Keratinocyte (primary cell): ENCODE measurements at regions not wholly inside any gene's neighbourhood (a gene's known extent, or its start where the extent isn't known, plus 50 kb on each side); places are given as distances from the start of the nearest gene placed in this dataset.

Experiments
- DNase-seq: peaks from one replicate; pipeline ENCODE4 v3.0.0-alpha.2; 2011; ENCODE audit warnings: low read depth, missing footprints, low spot score
- FAIRE-seq: peaks from 2 replicates; lab custom pipeline; 2011; peaks lifted over from hg19 to GRCh38; lab: Jason Lieb, UNC
- H2AFZ ChIP-seq: 2 replicates; pipeline ENCODE4 v1.6.0; 2012; ENCODE audit warnings: low read length, control low read depth, inconsistent platforms; ENCODE audit not compliant: control insufficient read depth
- H3K27ac ChIP-seq: 2 replicates; pipeline ENCODE4 v1.5.1; 2011; ENCODE audit warnings: low read length; ENCODE audit not compliant: control insufficient read depth, insufficient read depth
- H3K27me3 ChIP-seq: 3 replicates; pipeline ENCODE4 v1.6.0; 2011; ENCODE audit warnings: low read length; ENCODE audit not compliant: control insufficient read depth, insufficient read depth; ENCODE audit errors: extremely low read depth
- H3K36me3 ChIP-seq, 2 experiments: 2 replicates in 1 of 2; 3 replicates in 1 of 2; pipeline ENCODE4 v1.5.1; 2011; ENCODE audit warnings: low read length in 2 of 2, mild to moderate bottlenecking in 1 of 2; ENCODE audit not compliant: control insufficient read depth in 2 of 2, insufficient read depth in 2 of 2; ENCODE audit errors: extremely low read depth in 1 of 2
- H3K4me1 ChIP-seq: 3 replicates; pipeline ENCODE4 v1.5.1; 2011; ENCODE audit warnings: low read length; ENCODE audit not compliant: control insufficient read depth, insufficient read depth; ENCODE audit errors: extremely low read depth
- H3K4me2 ChIP-seq: 3 replicates; pipeline ENCODE4 v1.6.0; 2011; ENCODE audit warnings: low read depth, low read length; ENCODE audit not compliant: control insufficient read depth, insufficient read depth; ENCODE audit errors: extremely low read depth
- H3K4me3 ChIP-seq, 3 experiments: fragments of 200-600 bp in 1 of 3; sonication (generic) in 1 of 3; 2 replicates in 2 of 3; 3 replicates in 1 of 3; pipeline ENCODE4 v1.5.1; 2011 to 2016; ENCODE audit warnings: low read length in 3 of 3, mild to moderate bottlenecking in 3 of 3, control low read depth in 2 of 3, inconsistent platforms in 1 of 3, low read depth in 1 of 3, mixed read lengths in 1 of 3, mixed run types in 1 of 3, moderate library complexity in 1 of 3; ENCODE audit not compliant: control insufficient read depth in 2 of 3, insufficient read depth in 2 of 3; ENCODE audit errors: extremely low read depth in 1 of 3
- H3K79me2 ChIP-seq: 2 replicates; pipeline ENCODE4 v1.6.0; 2012; ENCODE audit warnings: low read length; ENCODE audit not compliant: control insufficient read depth, insufficient read depth
- H3K9ac ChIP-seq: 3 replicates; pipeline ENCODE4 v1.6.0; 2011; ENCODE audit warnings: low read length; ENCODE audit not compliant: control insufficient read depth, insufficient read depth; ENCODE audit errors: extremely low read depth
- H3K9me1 ChIP-seq: 3 replicates; pipeline ENCODE4 v1.6.0; 2011; ENCODE audit warnings: low read length; ENCODE audit not compliant: control insufficient read depth, insufficient read depth; ENCODE audit errors: extremely low read depth
- H3K9me3 ChIP-seq: 2 replicates; pipeline ENCODE4 v1.5.1; 2012; ENCODE audit warnings: low read depth, low read length; ENCODE audit not compliant: control insufficient read depth
- H4K20me1 ChIP-seq: 3 replicates; pipeline ENCODE4 v1.6.0; 2011; ENCODE audit warnings: low read length; ENCODE audit not compliant: control insufficient read depth, insufficient read depth; ENCODE audit errors: extremely low read depth
- CTCF ChIP-seq, 3 experiments: IDR thresholded peaks in 1 of 3; conservative IDR thresholded peaks in 1 of 3; optimal IDR thresholded peaks in 1 of 3; 2 replicates in 2 of 3; 3 replicates in 1 of 3; pipeline versions ENCODE3 to v1.5.1; 2011; ENCODE audit warnings: low read length in 3 of 3, mild to moderate bottlenecking in 3 of 3, moderate library complexity in 2 of 3, control low read depth in 1 of 3, inconsistent platforms in 1 of 3; ENCODE audit not compliant: insufficient read depth in 2 of 3; ENCODE audit errors: extremely low read depth in 1 of 3
- EZH2 ChIP-seq: IDR thresholded peaks from one replicate; pipeline ENCODE4 v1.6.1; 2012; ENCODE audit warnings: inconsistent platforms, mild to moderate bottlenecking, low read length, moderate library complexity
- dilution Hi-C: fragments of 300-500 bp; cut with MboI; formaldehyde crosslinking; loops from one replicate; pipeline ENCODE4 v1.7.0; 2020; ENCODE audit warnings: low sequenced_read_pairs; ENCODE audit not compliant: extremely low pct_ligation_motif_present

GRCh38 chr20:3307078-3307477 lies 68.1 kb upstream of the SLC4A11 start:
- no peaks in the 10 kb centered on the region for H3K9me1 ChIP-seq
- H3K36me3 ChIP-seq = peaks cover 36 to 39% of the 10 kb centered on the region in 2 experiments
- DNase-seq = no peak
- no peak overlapping the region for H3K4me2 ChIP-seq
- FAIRE-seq = no peak
- no peaks in the 10 kb centered on the region for H3K79me2 ChIP-seq
- no peak overlapping the region for H2AFZ ChIP-seq
- H3K9me3 ChIP-seq = no peaks in the 10 kb centered on the region
- no peak for TF ChIP-seq CTCF (optimal IDR thresholded peaks at IDR 0.05 in 1 of 3, IDR thresholded peaks at IDR 0.05 in 1 of 3, conservative IDR thresholded peaks at IDR 0.05 in 1 of 3; ENCODE audit: extremely low read depth in 1 of 3, insufficient read depth in 2 of 3, low read length in 3 of 3)
- TF ChIP-seq EZH2 = no peak
- H3K4me1 ChIP-seq = no peaks in the 10 kb centered on the region
- dilution Hi-C loops = no loop called here
- no peak overlapping the region for H3K4me3 ChIP-seq
- no peaks in the 10 kb centered on the region for H4K20me1 ChIP-seq
- no peaks in the 10 kb centered on the region for H3K27me3 ChIP-seq
- no peak overlapping the region for H3K9ac ChIP-seq
- no peak overlapping the region for H3K27ac ChIP-seq

GRCh38 chr20:3306068-3306467 lies 67.1 kb upstream of the SLC4A11 start:
- TF ChIP-seq CTCF (optimal IDR thresholded peaks at IDR 0.05 in 1 of 3, IDR thresholded peaks at IDR 0.05 in 1 of 3, conservative IDR thresholded peaks at IDR 0.05 in 1 of 3; ENCODE audit: extremely low read depth in 1 of 3, insufficient read depth in 2 of 3, low read length in 3 of 3) (no peak), EZH2 (no peak)
- no peaks in the 10 kb centered on the region for H3K27me3 ChIP-seq
- no peaks in the 10 kb centered on the region for H4K20me1 ChIP-seq
- no peaks in the 10 kb centered on the region for H3K9me3 ChIP-seq
- FAIRE-seq (no peak), DNase-seq (no peak)
- no peaks in the 10 kb centered on the region for H3K4me1 ChIP-seq
- no peaks in the 10 kb centered on the region for H3K79me2 ChIP-seq
- H2AFZ ChIP-seq = no peak overlapping the region
- H3K4me2 ChIP-seq = no peak overlapping the region
- H3K9ac ChIP-seq = no peak overlapping the region
- H3K9me1 ChIP-seq = no peaks in the 10 kb centered on the region
- H3K4me3 ChIP-seq = no peak overlapping the region
- H3K27ac ChIP-seq = no peak overlapping the region
- H3K36me3 ChIP-seq = peaks cover 35 to 36% of the 10 kb centered on the region in 2 experiments
- dilution Hi-C loops = no loop called here
